Renal cortex interstitium (tissue), 11 donors: ENCODE measurements at regions not wholly inside any gene's neighbourhood (a gene's known extent, or its start where the extent isn't known, plus 50 kb on each side); places are given as distances from the start of the nearest gene placed in this dataset.

Experiments used
- DNase-seq, 11 donors: peaks; one replicate each; pipeline ENCODE4 v3.0.0-alpha.2; 2013; ENCODE audit warnings: low read depth in 9 of 11, low spot score in 4 of 11; ENCODE audit errors: extremely low read depth in 1 of 11

DNA sequence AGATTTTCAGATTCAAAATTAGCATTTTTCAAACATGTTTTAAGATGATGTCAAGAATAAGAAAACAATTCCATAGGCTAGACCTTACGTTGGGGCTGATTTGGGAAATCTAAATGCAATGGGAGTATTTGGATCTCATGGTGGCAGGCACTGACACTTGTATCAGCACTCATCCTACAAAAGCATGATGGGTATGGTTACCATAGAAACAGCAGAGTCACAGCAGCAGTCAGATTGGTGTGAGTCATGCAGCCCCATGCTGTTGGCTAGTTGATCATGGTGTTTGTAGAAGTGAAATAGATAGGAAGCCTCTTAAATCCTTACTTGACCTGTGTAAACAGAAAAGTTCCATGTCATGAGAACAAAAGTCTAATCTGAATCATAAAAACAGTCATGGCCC is 1637.3 kb upstream of the PABPC4L start:
- no peak for DNase-seq

DNA sequence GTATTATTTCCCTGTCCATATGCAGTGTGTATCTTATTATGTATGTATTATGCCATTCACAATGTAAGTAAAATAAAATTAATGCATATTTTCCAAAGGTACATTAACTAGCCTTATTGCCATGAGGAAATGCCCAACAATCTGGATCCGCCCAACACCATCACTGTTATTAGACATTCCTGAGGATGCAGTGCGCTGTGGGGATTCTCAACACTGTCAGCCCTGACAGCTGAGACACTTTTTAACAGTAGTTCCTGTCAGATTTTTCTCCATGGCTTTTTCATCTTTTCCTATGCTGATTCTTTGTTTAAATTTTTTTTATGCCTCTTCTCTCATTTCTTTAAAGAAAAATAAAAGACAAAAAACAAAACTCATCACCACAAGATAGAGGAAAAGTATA is 1632.9 kb upstream of the PABPC4L start:
- no peak for DNase-seq

DNA sequence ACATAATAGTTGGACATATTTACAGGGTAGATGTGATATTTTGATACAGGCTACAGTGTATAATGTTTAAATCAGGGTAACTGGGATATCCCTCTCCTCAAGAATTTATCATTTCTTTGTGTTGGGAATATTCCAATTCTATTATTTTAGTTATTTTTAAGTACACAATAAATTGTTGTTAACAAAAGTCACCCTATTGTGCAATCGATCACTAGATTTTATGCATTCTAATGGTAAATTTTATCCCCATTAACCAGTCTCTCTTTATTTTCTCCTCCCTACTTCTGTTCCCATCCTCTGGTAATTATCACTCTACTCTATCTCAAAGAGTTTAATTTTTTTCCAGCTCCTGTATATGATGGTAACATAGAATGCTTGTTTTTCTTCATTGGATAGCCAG is 1631.9 kb upstream of the PABPC4L start:
- DNase-seq: no peak

DNA sequence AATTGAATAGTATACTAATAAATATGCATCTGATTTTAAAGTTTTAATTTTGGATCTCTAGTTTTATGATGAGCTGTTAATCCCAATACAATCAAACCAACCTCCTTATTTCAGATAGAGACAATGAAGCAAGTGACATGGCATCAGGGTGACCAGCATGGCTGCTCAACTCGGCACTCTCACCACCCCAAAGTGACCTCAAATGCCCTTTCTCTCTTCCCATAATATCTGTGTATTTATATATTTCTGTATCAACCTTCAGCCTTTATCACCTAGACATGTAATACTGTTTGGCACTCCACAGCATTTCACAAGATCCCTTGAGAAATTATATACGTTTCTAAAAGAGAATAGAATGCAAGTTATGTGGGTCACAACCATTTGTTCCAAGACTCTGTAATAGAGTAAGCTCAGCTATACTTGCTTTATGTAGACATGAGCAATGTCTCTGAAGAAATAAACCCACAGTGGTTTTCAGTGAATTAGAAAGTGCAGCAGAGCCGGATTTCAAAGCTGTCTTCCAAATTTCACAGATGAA is 1623.2 kb upstream of the PABPC4L start:
- DNase-seq: no peak

DNA sequence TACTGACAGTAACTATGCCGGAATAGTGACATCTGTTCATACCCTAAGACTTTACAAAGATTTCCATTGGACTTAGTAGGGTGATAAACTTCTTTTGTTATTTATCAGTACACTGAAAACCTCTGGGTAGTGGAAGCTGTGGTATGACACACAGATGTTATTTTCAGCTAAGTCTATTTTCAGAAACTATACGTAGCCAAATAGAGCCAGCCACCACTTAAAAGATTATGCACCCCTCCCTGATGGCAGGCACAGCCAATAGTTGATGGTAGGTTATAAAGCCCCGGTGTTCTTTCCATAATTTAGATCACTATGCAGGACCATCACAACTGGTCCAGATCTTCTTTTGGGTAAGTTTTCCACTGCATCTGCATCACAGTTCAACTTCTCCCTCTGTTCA is 1603.2 kb upstream of the PABPC4L start:
- no peak for DNase-seq

DNA sequence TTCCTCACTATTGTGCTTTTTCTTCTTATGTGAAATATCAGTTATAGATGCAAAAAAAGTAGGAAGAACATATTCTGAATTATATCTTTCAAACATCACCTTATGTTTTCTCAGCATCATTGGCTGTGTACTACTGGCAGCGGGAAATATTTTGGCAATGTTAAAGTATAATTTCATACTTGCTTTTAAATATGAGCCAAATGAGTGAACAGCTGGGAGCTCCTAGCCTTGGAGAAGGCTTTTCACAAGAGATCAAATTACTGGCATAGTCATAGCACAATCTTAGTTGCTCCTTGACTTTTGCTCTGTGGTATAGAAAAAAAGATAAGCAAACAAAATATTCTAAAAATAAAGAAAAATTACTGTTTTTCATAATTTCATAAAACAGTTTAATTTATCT is 1575.8 kb upstream of the PABPC4L start:
- DNase-seq: no peak

DNA sequence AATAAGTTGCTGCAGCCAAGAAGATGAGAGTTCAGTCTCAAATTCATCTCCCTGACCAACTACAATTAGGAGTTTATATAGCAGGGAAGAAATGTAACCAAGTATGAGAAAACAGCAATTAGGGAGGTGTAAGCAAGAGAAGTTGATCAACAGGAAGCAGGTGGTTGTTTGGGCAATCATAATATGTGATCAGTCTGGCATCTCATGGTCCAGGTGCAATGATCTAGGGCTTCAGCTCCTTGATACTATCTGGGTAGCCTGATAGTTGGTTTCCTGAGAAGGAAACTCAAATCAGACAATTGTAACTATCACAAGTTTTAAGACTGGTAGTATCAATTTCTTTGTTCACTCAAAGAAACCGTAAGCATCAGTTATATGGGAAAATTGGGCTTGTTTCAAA is 1574.3 kb upstream of the PABPC4L start:
- DNase-seq: no peak

DNA sequence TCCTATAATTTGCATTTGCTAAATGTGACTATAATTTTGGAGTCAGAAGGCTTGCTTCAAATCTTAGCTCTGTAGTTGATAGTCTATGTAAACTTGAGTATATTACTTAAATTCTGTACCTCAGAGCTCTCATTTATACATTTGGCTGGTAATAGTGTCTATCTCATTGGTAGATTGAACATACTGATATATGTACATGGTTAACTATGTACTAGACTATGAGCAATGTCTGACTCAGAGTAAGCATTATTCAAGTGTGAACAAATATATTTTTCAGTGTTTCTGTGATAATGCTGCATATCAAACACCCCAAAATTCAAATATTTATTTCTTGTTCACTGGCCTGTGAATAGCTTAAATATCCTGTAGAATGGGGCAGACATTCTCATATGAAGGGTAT is 1568.9 kb upstream of the PABPC4L start:
- DNase-seq: no peak

DNA sequence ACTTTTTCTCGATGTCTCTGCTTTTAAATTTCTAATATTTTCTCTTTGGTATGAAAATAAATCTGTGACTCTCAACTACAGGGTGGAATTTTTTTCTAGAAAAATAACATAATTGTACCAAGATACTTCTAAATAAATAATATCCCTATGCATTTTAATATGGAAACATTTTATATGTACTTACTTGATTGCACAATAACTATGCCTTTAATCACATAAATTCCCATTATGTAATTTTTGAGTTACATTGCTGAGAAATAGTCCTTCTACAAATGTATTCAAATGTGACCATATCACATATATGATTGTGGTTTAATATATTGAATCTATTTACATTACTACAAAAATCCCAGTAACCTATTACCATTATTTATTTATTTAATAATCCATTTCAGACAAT is 1543.3 kb upstream of the PABPC4L start:
- no peak for DNase-seq

DNA sequence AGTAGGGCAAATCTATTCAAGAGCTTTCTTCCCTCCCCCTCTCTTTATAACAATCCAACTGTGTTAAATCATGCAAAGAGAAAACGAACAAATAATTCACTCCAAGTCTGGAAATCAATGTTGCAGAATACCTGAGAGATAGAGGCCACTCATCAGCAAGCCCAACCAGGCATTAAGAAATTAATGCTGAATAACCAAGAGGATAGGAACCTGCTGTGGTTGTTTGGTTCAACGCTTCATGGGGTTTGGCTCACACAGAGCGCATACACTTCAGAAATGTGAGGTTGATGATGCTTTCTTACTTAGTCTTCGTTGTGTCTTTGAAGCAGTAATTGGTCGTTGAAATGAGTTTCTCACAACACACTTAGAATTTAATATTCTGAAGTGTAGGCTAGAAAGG is 1540.0 kb upstream of the PABPC4L start:
- no peak for DNase-seq

DNA sequence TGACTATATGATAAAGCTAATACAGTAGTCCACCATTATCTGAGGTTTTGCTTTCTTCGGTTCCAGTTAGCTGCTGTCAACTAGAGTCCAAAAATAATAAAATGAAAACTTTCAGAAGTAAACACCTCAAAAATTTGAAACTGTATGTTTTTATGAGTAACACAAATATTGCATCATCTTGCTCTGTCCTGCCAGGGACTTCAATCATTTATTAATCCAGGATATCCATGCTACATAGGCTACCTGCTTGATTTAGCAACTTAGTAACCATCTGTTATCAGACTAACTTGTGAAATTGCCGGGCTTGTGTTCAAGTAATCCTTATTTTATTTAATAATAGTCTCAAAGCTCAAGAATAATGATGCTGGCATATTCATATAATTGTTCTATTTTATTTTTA is 1537.8 kb upstream of the PABPC4L start:
- no peak for DNase-seq

DNA sequence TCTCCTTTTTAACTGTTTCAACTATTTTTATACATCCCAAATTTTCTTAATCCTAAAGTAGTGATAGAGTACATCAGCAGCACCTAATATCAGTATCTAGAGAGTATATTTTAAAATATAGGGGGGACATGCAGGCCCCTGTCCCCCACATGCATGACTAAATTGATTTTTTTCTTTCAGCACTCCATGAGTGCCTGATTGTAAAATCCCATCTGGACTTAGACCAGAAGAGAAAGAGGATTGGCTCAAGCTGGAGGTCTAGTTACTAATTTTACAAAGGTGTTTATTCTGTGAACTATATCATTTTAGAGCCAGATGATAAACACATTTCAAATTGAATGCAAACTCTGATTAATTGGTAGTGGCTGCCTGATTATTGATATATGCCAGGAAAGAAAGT is 1533.9 kb upstream of the PABPC4L start:
- no peak for DNase-seq

DNA sequence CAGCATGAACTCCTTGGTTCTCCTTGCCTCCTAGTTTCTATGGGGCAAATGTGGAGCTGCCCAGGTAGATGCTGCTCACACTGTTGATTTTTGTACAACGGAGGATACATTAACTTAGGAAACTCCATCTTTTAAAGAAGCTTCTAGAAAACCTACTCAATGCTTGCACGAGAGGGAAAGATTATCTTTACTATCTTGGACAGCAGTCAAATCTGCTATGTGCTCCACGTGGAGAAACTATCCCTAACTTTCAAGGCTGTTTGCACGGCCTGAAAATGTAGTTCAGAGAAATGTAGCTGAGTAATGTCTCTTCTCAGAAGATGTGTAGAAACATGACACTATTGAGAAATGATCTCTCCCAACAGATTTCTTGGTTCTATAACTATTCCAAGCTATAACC is 1530.9 kb upstream of the PABPC4L start:
- DNase-seq: no peak

DNA sequence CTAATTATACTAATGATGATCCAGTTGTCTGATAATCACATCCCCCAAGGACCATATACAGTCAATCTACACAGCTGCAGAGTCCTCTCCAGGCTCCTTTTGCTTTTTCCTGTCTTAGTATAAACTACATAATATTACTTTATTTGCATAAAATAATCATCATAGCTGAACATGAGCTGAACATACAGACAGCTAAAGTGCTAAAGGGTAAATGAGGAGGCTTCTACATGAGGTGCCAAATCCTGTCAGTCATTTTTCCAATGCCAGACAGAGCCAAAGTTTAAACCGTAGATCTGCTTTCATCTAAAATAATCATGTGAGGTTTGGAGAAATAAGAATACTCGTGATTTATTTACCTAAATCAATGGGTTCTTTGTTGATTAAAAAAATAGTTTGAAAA is 1530.1 kb upstream of the PABPC4L start:
- DNase-seq: no peak

DNA sequence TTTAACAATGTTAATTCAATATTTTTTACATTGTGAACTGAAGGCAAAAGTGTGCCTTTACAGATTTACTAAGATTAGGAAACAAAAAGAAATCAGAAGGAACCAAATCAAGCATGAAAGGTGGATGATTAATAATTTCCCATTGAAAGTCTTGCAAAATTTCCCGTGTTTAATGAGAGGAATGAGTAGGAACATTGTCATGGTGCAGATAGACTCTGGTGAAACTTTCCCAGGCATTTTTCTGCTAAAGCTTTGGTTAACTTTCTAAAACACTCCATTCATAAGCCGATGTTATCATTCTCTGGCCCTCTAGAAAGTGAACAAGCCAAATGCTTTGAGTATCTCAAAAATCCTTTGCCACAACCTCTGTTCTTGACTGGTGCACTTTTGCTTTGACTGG is 1522.8 kb upstream of the PABPC4L start:
- no peak for DNase-seq

DNA sequence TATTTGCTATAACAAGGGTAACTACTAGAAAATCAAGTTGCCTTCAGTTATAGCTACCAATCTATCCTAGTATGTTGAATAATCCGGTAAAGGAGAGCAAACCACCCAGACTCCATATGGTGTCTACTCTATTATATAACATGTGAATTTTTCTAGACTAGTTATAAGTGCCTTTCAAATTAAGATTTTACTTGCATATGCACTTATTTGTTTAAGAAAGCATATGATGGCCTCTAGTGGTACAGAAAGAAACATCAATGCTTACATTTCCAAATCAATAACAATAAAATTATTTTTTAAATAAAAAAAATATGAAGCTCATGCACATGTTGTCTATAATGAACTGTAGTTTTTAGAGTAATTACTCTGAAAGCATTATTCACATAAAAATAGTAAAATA is 1516.4 kb upstream of the PABPC4L start:
- DNase-seq: no peak

DNA sequence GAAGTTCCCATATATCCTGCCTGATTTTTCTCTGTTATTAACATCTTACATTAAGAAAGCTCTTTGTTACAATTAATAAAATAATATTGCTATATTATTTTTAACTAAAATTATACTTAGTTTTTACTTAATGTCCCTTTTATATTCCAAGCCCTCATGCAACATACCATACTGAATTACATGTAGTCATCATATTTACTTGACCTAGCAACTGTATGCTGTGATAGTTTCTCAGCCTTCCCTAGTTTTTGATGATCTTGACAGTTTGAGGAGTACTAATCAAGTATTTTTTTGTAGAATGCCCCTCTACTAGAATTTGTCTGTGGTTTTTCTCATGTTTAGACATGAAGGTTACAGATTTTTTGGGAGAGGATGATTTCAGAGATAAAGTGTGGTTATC is 1503.8 kb upstream of the PABPC4L start:
- no peak for DNase-seq

DNA sequence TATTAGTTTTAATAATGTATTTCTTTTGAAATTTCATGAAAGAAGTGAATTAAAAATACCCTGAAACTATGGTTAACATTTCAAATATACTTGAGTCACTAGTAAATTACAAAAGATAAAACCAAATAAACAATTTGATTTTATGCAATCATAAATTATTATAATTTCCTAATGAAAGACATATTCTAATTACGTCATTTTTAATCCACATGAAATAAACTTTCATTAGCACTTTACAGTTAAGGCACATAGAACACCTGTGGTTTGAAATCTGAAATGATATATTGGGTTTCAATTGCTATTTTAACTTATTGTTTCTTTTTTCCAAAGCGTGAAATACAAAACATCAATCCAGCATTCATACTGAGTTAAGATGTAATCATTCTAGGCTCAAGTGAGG is 1492.5 kb upstream of the PABPC4L start:
- DNase-seq: no peak

DNA sequence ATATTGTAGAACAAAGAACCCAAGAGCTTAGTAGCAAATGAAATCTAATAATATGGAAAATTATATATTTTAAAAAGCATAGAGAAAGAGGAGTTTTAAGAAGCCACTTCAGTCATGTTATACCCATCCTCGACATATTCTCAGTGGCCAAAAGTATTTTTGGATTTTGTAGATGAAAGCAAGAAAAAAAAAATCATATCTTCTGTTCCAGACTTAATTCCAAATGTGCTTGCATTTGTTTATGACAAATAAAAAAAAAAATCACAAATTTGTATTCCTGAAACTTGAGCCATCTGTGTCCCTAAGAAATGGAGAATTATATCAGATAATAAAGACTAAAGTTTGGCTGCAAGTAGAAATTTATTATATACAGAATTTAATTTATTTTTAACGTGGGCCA is 1482.4 kb upstream of the PABPC4L start:
- DNase-seq: no peak

DNA sequence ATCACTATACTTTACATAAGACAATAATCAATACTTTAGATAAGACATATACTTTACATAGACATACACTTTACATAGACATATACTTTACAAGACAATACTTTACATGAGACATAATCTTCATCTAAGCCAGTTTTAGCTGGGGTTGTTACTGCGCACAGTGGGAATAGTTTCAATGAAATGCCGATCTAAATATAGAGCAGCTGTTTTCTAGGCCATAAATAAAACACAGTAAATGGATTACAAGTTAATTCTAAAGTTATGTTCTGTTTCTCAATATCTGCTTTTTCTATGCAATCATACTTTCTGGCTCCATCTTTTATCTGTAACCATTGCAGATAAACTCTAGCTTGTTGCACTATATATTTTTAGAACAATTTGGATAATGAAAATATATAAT is 1470.6 kb upstream of the PABPC4L start:
- DNase-seq: no peak

DNA sequence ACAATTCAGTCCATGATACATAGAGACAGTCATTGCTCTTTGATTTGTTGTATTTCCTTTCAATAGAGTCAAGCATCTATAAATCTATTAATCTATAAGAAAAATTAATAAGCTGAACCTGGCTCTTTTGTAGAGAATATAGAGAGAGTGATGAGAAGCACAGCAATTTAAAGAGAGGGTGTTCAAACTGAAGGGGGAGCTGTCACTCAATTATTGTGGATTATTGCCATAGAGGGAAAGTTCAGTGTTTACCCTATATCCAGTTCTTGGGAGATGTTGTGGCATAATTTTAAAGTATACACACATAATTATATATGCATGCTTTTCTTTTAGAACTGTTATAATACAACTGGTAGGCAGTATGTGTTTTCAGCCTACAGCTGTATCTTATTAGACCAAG is 1469.0 kb upstream of the PABPC4L start:
- DNase-seq: no peak
